ENCODE measurements at regions not wholly inside any gene's neighbourhood (a gene's known extent, or its start where the extent isn't known, plus 50 kb on each side); places are given as distances from the start of the nearest gene placed in this dataset.
A peak's percentile ranks its signal among the peaks of the same experiment; 100 is the strongest.

DNA sequence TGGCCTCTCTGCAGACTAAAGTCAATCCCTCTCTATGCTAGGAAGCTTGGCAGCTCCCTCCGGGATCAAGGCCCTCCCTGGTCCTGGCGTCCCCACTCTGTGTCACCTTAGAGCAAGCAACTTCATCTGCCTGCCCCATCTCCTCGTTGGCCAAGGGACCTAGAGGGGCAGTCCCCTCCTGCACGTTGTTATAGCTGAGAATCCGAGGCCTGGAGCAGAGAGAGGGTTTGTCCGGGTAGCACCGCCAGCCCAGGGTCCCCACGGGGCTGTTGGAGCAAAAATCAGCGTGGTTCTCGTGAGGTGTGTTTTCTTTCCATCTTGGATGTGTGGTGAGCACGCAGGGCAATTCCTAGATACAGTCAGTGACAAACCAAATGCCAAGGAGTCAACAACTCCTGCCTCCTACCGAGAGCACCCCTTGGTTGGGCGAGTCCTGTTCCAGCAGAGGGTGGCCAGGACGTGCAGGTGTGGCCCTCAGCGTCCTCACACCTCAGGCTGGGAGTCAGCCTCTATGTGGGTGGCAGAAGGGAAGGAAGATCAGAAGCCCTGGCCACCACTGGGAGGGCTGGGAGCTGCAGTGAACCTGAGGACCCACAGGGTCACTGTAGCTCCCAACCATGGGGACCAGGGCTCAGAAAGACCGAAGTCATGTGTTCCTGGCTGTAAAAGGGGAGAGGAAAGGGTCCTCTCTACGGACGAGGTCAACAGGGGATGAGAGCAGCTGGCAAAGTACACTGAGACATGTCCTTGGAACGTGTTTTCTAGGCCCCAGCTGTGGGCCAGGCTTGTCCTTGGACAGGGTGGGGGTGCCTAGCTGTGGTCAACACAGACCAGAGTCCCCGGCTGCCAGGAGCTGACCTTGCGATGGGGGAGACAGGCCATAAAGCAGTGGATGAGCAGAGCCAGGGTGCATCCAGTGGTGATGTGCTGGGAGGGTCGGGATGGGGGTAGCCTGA is 85.6 kb upstream of the CIBAR2 start:
- Histone ChIP-seq H3K4me3 (no peak overlapping the region), H3K27ac (peak overlapping the region; percentile 48 to 86 (median 70)), H3K9me3 (no peaks in the 10 kb centered on the region), H3K27me3 (no peaks in the 10 kb centered on the region), H3K4me1 (peaks cover 20 to 58% (median 34%) of the 10 kb centered on the region in 4 donors), H3K36me3 (no peaks in the 10 kb centered on the region)
- DNase-seq: no peak
- in situ Hi-C loops (cut with MboI; ENCODE audit: low pct_ligation_motif_present in 1 of 4, low pct_unique_long_range_greater_than_20kb in 1 of 4, low sequenced_read_pairs in 3 of 4) (no loop called here), intact Hi-C loops (cut with DNase I; ENCODE audit: low total_unique reads) (no loop called here)
- TF ChIP-seq, protein P1, sequence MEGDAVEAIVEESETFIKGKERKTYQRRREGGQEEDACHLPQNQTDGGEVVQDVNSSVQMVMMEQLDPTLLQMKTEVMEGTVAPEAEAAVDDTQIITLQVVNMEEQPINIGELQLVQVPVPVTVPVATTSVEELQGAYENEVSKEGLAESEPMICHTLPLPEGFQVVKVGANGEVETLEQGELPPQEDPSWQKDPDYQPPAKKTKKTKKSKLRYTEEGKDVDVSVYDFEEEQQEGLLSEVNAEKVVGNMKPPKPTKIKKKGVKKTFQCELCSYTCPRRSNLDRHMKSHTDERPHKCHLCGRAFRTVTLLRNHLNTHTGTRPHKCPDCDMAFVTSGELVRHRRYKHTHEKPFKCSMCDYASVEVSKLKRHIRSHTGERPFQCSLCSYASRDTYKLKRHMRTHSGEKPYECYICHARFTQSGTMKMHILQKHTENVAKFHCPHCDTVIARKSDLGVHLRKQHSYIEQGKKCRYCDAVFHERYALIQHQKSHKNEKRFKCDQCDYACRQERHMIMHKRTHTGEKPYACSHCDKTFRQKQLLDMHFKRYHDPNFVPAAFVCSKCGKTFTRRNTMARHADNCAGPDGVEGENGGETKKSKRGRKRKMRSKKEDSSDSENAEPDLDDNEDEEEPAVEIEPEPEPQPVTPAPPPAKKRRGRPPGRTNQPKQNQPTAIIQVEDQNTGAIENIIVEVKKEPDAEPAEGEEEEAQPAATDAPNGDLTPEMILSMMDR (IDR thresholded peaks at IDR 0.05): no peak
- no peak for TF ChIP-seq EP300 (IDR thresholded peaks at IDR 0.05; ENCODE audit: low read depth)
- WGBS, 2 donors (ENCODE audit: low coverage in 1 of 2): 78% methylated on average over 22 of the region's 22 CpGs; no CpG with 5 or more reads in 1 of the 2 donors

DNA sequence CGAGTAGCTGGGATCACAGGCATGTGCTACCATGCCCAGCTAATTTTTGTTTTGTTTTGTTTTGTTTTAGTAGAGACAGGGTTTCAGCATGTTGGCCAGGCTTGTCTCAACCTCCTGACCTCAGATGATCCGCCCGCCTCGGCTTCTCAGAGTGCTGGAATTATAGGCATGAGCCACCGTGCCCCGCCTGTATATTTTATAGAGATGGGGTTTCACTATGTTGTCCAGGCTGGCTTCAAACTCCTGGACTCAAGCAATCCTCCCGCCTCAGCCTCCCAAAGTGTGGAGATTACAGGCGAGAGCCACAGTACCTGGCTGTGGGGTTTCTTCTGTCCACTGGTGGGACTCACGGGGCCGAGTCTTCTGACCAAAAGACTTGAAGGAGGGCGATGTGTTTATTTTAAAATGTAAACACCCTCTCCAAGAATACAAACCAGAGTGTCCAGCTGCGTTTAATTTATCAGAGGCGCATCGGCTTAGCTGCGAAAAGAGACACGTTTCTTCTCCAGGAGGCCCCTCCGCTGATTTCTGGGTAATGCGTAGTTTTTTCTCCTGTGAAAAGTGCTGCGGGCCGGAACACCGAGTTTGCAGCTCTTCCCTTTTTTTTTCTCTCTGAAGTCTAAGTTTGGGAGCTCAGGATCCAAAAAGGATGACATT is 86.9 kb upstream of the CIBAR2 start:
- H3K4me3 ChIP-seq: no peak overlapping the region
- 59 to 72% methylated on average over 15 to 20 of the region's 21 CpGs for WGBS, 2 donors (ENCODE audit: low coverage in 1 of 2)
- intact Hi-C loops (cut with DNase I; ENCODE audit: low total_unique reads) (no loop called here), in situ Hi-C loops (cut with MboI; ENCODE audit: low pct_ligation_motif_present in 1 of 4, low pct_unique_long_range_greater_than_20kb in 1 of 4, low sequenced_read_pairs in 3 of 4) (no loop called here)
- TF ChIP-seq EP300 (IDR thresholded peaks at IDR 0.05; ENCODE audit: low read depth): no peak
- TF ChIP-seq POLR2AphosphoS5 (IDR thresholded peaks at IDR 0.05): no peak
- TF ChIP-seq, protein P1 (IDR thresholded peaks at IDR 0.05): no peak
- TF ChIP-seq POLR2A (IDR thresholded peaks at IDR 0.05): no peak
- DNase-seq: no peak
- no peaks in the 10 kb centered on the region for H3K27me3 ChIP-seq
- H3K4me1 ChIP-seq: peaks cover 29 to 65% (median 41%) of the 10 kb centered on the region in 4 donors
- no peaks in the 10 kb centered on the region for H3K9me3 ChIP-seq
- H3K36me3 ChIP-seq: no peaks in the 10 kb centered on the region
- H3K27ac ChIP-seq: peak overlapping the region in 3 of 4 donors; percentile 40 to 75 (median 42)

DNA sequence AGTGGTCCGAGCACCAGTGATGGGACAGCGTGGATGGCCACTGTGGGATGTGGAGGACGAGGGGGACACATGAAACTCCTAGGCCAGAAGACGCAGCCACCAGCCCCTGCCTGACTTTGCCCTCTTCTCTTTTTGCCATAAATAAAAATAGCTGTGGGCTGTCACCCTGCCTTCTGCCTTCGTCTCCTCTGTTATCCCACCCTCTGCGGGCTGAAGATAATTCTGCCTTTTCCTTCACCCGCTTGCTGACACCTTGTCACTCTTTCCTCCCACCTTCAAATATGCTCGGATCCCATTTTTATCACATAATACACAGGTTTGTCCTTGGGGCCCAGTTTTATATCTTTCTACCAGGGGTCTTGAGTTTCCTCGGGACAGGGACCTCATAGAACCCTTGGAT is 87.6 kb upstream of the CIBAR2 start:
- no peak overlapping the region for H3K4me3 ChIP-seq
- 80% methylated on average over 2 to 9 of the region's 9 CpGs for WGBS, 2 donors (ENCODE audit: low coverage in 1 of 2)
- H3K9me3 ChIP-seq: no peaks in the 10 kb centered on the region
- no peaks in the 10 kb centered on the region for H3K27me3 ChIP-seq
- H3K27ac ChIP-seq: peak overlapping the region in 3 of 4 donors; percentile 40 to 75 (median 42)
- in situ Hi-C loops (cut with MboI; ENCODE audit: low pct_ligation_motif_present in 1 of 4, low pct_unique_long_range_greater_than_20kb in 1 of 4, low sequenced_read_pairs in 3 of 4): no loop called here
- TF ChIP-seq, protein P1 (IDR thresholded peaks at IDR 0.05): no peak
- TF ChIP-seq POLR2AphosphoS5 (IDR thresholded peaks at IDR 0.05) (no peak), EP300 (IDR thresholded peaks at IDR 0.05; ENCODE audit: low read depth) (no peak), POLR2A (IDR thresholded peaks at IDR 0.05) (no peak)
- H3K4me1 ChIP-seq: peaks cover 29 to 65% (median 41%) of the 10 kb centered on the region in 4 donors
- no peak for DNase-seq
- intact Hi-C loops (cut with DNase I; ENCODE audit: low total_unique reads): no loop called here
- no peaks in the 10 kb centered on the region for H3K36me3 ChIP-seq
